ENCODE measurements at regions not wholly inside any gene's neighbourhood (a gene's known extent, or its start where the extent isn't known, plus 50 kb on each side); places are given as distances from the start of the nearest gene placed in this dataset.

- Histone ChIP-seq H3K9me3 (ENCODE audit: low read length) (no peaks in the 10 kb centered on the region), H3K9ac (ENCODE audit: low read length) (no peak overlapping the region), H3K36me3 (ENCODE audit: insufficient read depth, low read length) (no peaks in the 10 kb centered on the region), H3K4me1 (ENCODE audit: insufficient read depth, low read length) (peaks cover 9% of the 10 kb centered on the region), H3K4me3 (ENCODE audit: low read depth in 1 of 2, low read length in 2 of 2) (no peak overlapping the region), H3K27me3 (ENCODE audit: control insufficient read depth in 1 of 2, insufficient read depth in 2 of 2, low read length in 2 of 2) (no peaks in the 10 kb centered on the region), H3K27ac (ENCODE audit: low read depth, low read length) (no peak overlapping the region)
Measured at GRCh38 chr4:57498251-57498650, 388.1 kb upstream of the IGFBP7 start.

DNA sequence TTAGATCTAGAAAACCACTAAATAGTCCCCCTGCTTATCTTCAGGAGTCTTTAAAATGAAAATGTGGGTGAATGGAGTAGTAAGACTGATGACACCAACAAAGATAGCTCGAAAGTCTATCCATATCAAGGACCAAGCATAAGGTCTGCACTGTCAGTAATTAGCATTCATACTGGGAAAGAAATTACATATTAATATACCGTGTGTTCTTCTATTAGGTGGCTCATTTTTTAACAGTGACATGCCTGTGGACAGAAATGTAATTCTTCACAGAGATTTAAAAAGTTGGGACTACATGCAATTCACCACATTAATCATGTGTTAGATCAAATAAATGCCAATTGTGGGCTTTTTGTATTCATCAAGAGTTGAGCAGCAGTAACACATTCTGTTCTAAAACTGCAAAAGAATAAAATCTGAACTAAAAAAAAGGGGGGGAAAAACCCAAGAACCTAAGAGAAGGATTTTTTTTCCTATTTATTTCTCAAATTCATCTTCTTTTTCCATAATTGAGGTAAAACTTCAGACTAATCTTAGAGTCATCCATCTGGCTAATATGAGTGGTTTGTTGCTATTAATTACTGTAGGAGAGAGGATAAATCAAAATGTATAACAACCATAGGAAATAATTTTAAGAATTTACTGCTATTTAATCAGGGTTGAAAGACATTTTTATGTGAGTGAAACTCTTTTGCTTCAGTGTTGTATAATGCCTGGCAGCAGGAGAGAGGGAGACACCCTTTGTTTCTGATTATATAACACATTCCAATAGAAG lies 386.7 kb upstream of the IGFBP7 start:
- Histone ChIP-seq H3K4me1 (ENCODE audit: insufficient read depth, low read length) (peaks cover under 1% of the 10 kb centered on the region), H3K9me3 (ENCODE audit: low read length) (no peaks in the 10 kb centered on the region), H3K27me3 (ENCODE audit: control insufficient read depth in 1 of 2, insufficient read depth in 2 of 2, low read length in 2 of 2) (no peaks in the 10 kb centered on the region), H3K4me3 (ENCODE audit: low read depth in 1 of 2, low read length in 2 of 2) (no peak overlapping the region), H3K9ac (ENCODE audit: low read length) (no peak overlapping the region), H3K36me3 (ENCODE audit: insufficient read depth, low read length) (no peaks in the 10 kb centered on the region), H3K27ac (ENCODE audit: low read depth, low read length) (no peak overlapping the region)

DNA sequence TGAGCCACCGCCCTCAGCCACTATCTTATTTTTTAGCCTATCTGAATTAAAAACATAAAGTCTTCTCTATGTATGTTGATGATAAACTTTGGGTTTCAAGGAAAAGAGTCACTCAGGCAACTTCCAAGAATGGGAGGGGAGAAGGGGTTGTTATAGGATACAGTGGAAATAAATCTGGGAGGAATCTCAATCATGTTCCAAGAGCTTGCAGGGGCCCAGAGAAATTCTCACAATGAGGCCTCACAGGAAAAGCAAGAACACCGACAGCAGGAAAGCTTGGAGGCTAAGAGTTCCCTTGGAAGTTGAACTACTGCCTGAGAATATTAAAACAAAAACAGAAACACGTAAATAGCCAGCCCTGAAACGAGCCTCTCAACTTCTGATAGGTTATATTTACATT lies 384.6 kb upstream of the IGFBP7 start:
- no peak overlapping the region for H3K4me3 ChIP-seq (ENCODE audit: low read depth in 1 of 2, low read length in 2 of 2)
- H3K9me3 ChIP-seq (ENCODE audit: low read length): no peaks in the 10 kb centered on the region
- H3K36me3 ChIP-seq (ENCODE audit: insufficient read depth, low read length): no peaks in the 10 kb centered on the region
- no peaks in the 10 kb centered on the region for H3K4me1 ChIP-seq (ENCODE audit: insufficient read depth, low read length)
- H3K27me3 ChIP-seq (ENCODE audit: control insufficient read depth in 1 of 2, insufficient read depth in 2 of 2, low read length in 2 of 2): no peaks in the 10 kb centered on the region
- H3K27ac ChIP-seq (ENCODE audit: low read depth, low read length): no peak overlapping the region
- no peak overlapping the region for H3K9ac ChIP-seq (ENCODE audit: low read length)

DNA sequence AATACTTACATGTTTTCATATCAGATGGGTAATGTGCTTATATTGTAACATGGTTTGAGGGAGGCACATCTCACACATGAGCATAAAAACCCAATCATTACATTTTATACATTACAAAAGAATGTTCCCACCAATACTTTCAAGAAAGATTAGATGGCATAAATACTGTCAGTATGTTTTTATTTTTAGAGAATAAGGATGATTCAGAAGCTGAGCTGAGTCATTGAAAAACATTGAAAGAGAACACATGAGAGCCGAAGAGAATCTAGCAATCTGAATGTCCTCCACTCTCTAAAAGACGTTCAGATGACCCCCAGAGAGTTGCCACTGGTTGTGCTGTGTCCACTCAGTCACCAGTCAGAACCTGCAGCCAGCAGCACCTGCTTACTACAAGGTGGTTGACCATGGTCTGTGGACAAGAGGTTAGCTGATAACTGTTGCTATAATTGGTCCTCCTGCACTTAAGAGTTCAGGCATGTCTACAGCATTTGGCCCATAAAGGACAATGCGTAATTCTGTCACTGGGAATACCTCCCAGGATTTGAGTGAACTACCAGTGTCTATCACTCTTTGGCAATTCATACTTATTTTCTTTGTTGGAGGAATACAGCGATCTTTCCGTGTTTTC lies 382.2 kb upstream of the IGFBP7 start:
- Histone ChIP-seq H3K4me3 (ENCODE audit: low read depth in 1 of 2, low read length in 2 of 2) (no peak overlapping the region), H3K27me3 (ENCODE audit: control insufficient read depth in 1 of 2, insufficient read depth in 2 of 2, low read length in 2 of 2) (no peaks in the 10 kb centered on the region), H3K27ac (ENCODE audit: low read depth, low read length) (no peak overlapping the region), H3K9ac (ENCODE audit: low read length) (no peak overlapping the region), H3K9me3 (ENCODE audit: low read length) (no peaks in the 10 kb centered on the region), H3K4me1 (ENCODE audit: insufficient read depth, low read length) (no peaks in the 10 kb centered on the region), H3K36me3 (ENCODE audit: insufficient read depth, low read length) (no peaks in the 10 kb centered on the region)

GRCh38 chr4:57491388-57491787 lies 381.2 kb upstream of the IGFBP7 start:
- no peak overlapping the region for H3K4me3 ChIP-seq (ENCODE audit: low read depth in 1 of 2, low read length in 2 of 2)
- H3K36me3 ChIP-seq (ENCODE audit: insufficient read depth, low read length): no peaks in the 10 kb centered on the region
- H3K27me3 ChIP-seq (ENCODE audit: control insufficient read depth in 1 of 2, insufficient read depth in 2 of 2, low read length in 2 of 2): no peaks in the 10 kb centered on the region
- no peaks in the 10 kb centered on the region for H3K4me1 ChIP-seq (ENCODE audit: insufficient read depth, low read length)
- no peaks in the 10 kb centered on the region for H3K9me3 ChIP-seq (ENCODE audit: low read length)
- H3K9ac ChIP-seq (ENCODE audit: low read length): no peak overlapping the region
- no peak overlapping the region for H3K27ac ChIP-seq (ENCODE audit: low read depth, low read length)

DNA sequence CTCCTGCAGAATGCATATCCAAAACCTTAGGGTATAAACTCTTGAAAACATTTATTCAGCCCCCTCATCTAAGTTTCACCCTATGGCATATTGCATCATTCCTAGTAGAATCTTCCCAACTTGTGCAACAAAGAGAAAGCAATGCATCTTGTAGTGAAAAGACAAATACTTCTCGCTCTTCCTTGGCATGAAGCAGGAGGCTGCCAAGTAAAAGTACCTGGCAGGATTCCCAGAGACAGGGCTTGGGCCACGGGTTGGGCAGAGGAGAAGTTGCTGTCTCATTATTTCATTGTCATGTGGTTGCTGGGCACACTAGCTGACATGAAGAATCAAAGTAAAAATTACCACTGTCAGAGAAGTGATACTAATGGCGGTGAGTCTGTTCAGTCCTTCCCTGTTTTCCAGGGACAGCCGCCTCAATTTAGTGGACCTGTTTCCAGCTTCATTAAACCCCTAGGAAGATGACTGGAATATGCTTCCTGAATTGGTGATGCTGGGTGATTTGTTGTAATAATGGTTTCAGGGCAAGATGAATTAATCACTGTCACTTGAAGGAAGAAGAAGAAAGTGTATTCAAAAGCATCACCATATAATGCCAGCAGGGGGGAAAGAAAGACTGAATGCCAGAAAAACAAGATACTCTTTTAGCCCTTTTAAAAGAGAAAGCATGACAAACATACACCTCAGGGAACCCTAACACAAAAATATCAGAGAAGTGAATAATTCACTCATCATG lies 380.5 kb upstream of the IGFBP7 start:
- Histone ChIP-seq H3K27me3 (ENCODE audit: control insufficient read depth in 1 of 2, insufficient read depth in 2 of 2, low read length in 2 of 2) (no peaks in the 10 kb centered on the region), H3K9me3 (ENCODE audit: low read length) (no peaks in the 10 kb centered on the region), H3K4me3 (ENCODE audit: low read depth in 1 of 2, low read length in 2 of 2) (peak overlapping the region in 1 of 2 donors; percentile 12), H3K27ac (ENCODE audit: low read depth, low read length) (no peak overlapping the region), H3K4me1 (ENCODE audit: insufficient read depth, low read length) (no peaks in the 10 kb centered on the region), H3K36me3 (ENCODE audit: insufficient read depth, low read length) (no peaks in the 10 kb centered on the region), H3K9ac (ENCODE audit: low read length) (no peak overlapping the region)

- H3K4me3 ChIP-seq (ENCODE audit: low read depth in 1 of 2, low read length in 2 of 2): no peak overlapping the region
- H3K36me3 ChIP-seq (ENCODE audit: insufficient read depth, low read length): no peaks in the 10 kb centered on the region
- no peaks in the 10 kb centered on the region for H3K27me3 ChIP-seq (ENCODE audit: control insufficient read depth in 1 of 2, insufficient read depth in 2 of 2, low read length in 2 of 2)
- H3K9me3 ChIP-seq (ENCODE audit: low read length): no peaks in the 10 kb centered on the region
- H3K9ac ChIP-seq (ENCODE audit: low read length): no peak overlapping the region
- no peak overlapping the region for H3K27ac ChIP-seq (ENCODE audit: low read depth, low read length)
- no peaks in the 10 kb centered on the region for H3K4me1 ChIP-seq (ENCODE audit: insufficient read depth, low read length)
Measured at GRCh38 chr4:57488366-57489162, 378.4 kb upstream of the IGFBP7 start.

DNA sequence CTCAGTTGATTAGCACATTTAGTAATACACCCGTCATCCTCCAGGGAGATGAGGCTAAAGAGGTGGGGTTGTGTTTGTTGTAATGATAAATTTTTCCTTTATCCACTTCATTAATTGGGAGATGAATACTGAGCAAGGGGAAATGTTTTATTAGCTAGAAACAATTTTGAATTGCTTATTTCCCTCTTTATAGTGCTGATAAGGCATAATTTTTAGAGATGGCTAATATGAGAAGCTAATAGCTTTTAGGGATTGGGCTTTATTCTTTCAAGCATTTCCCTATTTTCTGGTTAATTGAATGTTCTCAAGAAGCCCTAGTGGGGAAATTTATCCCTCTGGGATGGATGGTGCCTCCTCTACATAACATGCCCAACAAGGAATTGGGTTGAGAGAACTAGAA lies 365.2 kb upstream of the IGFBP7 start:
- no peaks in the 10 kb centered on the region for H3K4me1 ChIP-seq (ENCODE audit: insufficient read depth, low read length)
- no peak overlapping the region for H3K9ac ChIP-seq (ENCODE audit: low read length)
- no peaks in the 10 kb centered on the region for H3K36me3 ChIP-seq (ENCODE audit: insufficient read depth, low read length)
- H3K9me3 ChIP-seq (ENCODE audit: low read length): no peaks in the 10 kb centered on the region
- H3K4me3 ChIP-seq (ENCODE audit: low read depth in 1 of 2, low read length in 2 of 2): no peak overlapping the region
- H3K27me3 ChIP-seq (ENCODE audit: control insufficient read depth in 1 of 2, insufficient read depth in 2 of 2, low read length in 2 of 2): no peaks in the 10 kb centered on the region
- no peak overlapping the region for H3K27ac ChIP-seq (ENCODE audit: low read depth, low read length)

- Histone ChIP-seq H3K4me1 (ENCODE audit: insufficient read depth, low read length) (no peaks in the 10 kb centered on the region), H3K36me3 (ENCODE audit: insufficient read depth, low read length) (no peaks in the 10 kb centered on the region), H3K9me3 (ENCODE audit: low read length) (no peaks in the 10 kb centered on the region), H3K4me3 (ENCODE audit: low read depth in 1 of 2, low read length in 2 of 2) (no peak overlapping the region), H3K27me3 (ENCODE audit: control insufficient read depth in 1 of 2, insufficient read depth in 2 of 2, low read length in 2 of 2) (no peaks in the 10 kb centered on the region), H3K27ac (ENCODE audit: low read depth, low read length) (no peak overlapping the region), H3K9ac (ENCODE audit: low read length) (no peak overlapping the region)
Measured at GRCh38 chr4:57465321-57466056, 355.3 kb upstream of the IGFBP7 start.

GRCh38 chr4:57462843-57463242 lies 352.7 kb upstream of the IGFBP7 start:
- H3K4me3 ChIP-seq (ENCODE audit: low read depth in 1 of 2, low read length in 2 of 2): no peak overlapping the region
- H3K36me3 ChIP-seq (ENCODE audit: insufficient read depth, low read length): no peaks in the 10 kb centered on the region
- no peaks in the 10 kb centered on the region for H3K9me3 ChIP-seq (ENCODE audit: low read length)

More at GRCh38 chr4:57462843-57463242, 352.7 kb upstream of the IGFBP7 start:
- Histone ChIP-seq H3K27me3 (ENCODE audit: control insufficient read depth in 1 of 2, insufficient read depth in 2 of 2, low read length in 2 of 2) (no peaks in the 10 kb centered on the region), H3K9ac (ENCODE audit: low read length) (no peak overlapping the region), H3K4me1 (ENCODE audit: insufficient read depth, low read length) (no peaks in the 10 kb centered on the region), H3K27ac (ENCODE audit: low read depth, low read length) (no peak overlapping the region)

Data from muscle layer of colon (tissue), 2 donors.